Erythroblast (primary cell): ENCODE measurements at regions not wholly inside any gene's neighbourhood (a gene's known extent, or its start where the extent isn't known, plus 50 kb on each side); places are given as distances from the start of the nearest gene placed in this dataset.

Experiments used
- GATA1 ChIP-seq: IDR thresholded peaks from 2 replicates; pipeline ENCODE4 v1.6.1; 2011; ENCODE audit warnings: low read depth, mild to moderate bottlenecking, control low read depth, low read length, moderate library complexity
- POLR2A ChIP-seq: IDR thresholded peaks from 2 replicates; pipeline ENCODE4 v1.6.1; 2011; ENCODE audit warnings: mild to moderate bottlenecking, low read length

DNA sequence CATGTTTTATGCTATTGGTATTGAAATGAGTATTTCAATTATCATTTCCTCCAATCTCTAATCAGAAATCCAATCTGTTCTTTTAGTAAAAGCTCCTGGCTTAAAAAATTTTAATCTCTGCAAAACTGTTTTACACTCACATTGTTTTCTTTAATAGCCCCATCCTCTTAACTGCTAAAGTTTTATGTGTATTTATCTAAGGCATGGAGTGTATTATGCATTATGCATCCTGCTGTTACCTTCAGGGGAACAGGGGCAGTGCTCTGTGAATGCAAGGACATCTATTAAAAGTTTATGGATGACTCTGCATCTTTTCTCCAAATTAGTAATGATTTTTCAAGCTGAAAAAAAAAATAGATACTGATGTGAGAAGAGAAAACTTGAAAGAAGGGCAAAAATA lies 1261.6 kb upstream of the NXPH2 start:
- TF ChIP-seq POLR2A (no peak), GATA1 (no peak)
